A673 (cell line): ENCODE measurements at regions not wholly inside any gene's neighbourhood (a gene's known extent, or its start where the extent isn't known, plus 50 kb on each side); places are given as distances from the start of the nearest gene placed in this dataset.

Experiments used
- BruUV-seq: library from RNA; stranded (reverse); fragments of 400-500 nt; replicated peaks from 2 replicates; lab custom pipeline; 2021; lab: Mats Ljungman, UMichigan
- CTCF ChIA-PET: fragments of 300-600 bp; sonication (Branson Sonifier 250); formaldehyde crosslinking; loops from one replicate; lab custom pipeline; 2022; ENCODE audit warnings: antibody characterized with exemption; lab: Charles Lee
- POLR2A ChIA-PET: fragments of 300-600 bp; sonication (Branson Sonifier 250); formaldehyde crosslinking; loops from one replicate; lab custom pipeline; 2022; ENCODE audit warnings: antibody characterized with exemption; ENCODE audit not compliant: low non-redundant PET; lab: Charles Lee
- DNase-seq: peaks from one replicate; pipeline ENCODE4 v3.0.0-alpha.2; 2015; ENCODE audit warnings: low spot score
- H3K27ac ChIP-seq: fragments of 200-600 bp; sonication (generic); 2 replicates; pipeline ENCODE4 v1.5.1; 2016; ENCODE audit warnings: mixed run types, low read depth, mild to moderate bottlenecking, mixed read lengths, antibody characterized with exemption, low read length; ENCODE audit not compliant: poor library complexity, severe bottlenecking
- H3K27me3 ChIP-seq: fragments of 200-600 bp; sonication (generic); replicated peaks from 2 replicates; pipeline ENCODE4 v1.6.1; 2017; ENCODE audit warnings: mixed run types, low read depth, mild to moderate bottlenecking, mixed read lengths, antibody characterized with exemption, low read length; ENCODE audit not compliant: insufficient read depth, poor library complexity
- H3K36me3 ChIP-seq: fragments of 200-600 bp; sonication (generic); 2 replicates; pipeline ENCODE4 v1.6.1; 2016; ENCODE audit warnings: mixed run types, mild to moderate bottlenecking, mixed read lengths, antibody characterized with exemption, low read length; ENCODE audit not compliant: insufficient read depth, poor library complexity, severe bottlenecking
- H3K4me1 ChIP-seq: fragments of 200-600 bp; sonication (generic); 2 replicates; pipeline ENCODE4 v1.6.1; 2017; ENCODE audit warnings: mixed run types, mild to moderate bottlenecking, mixed read lengths, antibody characterized with exemption, low read length; ENCODE audit not compliant: insufficient read depth, poor library complexity, severe bottlenecking
- H3K4me3 ChIP-seq: fragments of 200-600 bp; sonication (generic); 2 replicates; pipeline ENCODE4 v1.5.1; 2016; ENCODE audit warnings: low read depth, mixed run types, mild to moderate bottlenecking, mixed read lengths, low read length; ENCODE audit not compliant: poor library complexity, severe bottlenecking
- H3K9me3 ChIP-seq: fragments of 200-600 bp; sonication (generic); 2 replicates; pipeline ENCODE4 v1.6.1; 2016; ENCODE audit warnings: mixed run types, low read depth, mild to moderate bottlenecking, mixed read lengths, antibody characterized with exemption, low read length; ENCODE audit not compliant: poor library complexity, severe bottlenecking
- CTCF ChIP-seq: fragments of 300-800, 200-600 bp; sonication (generic); conservative IDR thresholded peaks from 2 replicates; pipeline ENCODE4 v1.5.1; 2017; ENCODE audit warnings: low read depth, mild to moderate bottlenecking, antibody characterized with exemption, low read length, moderate library complexity, mixed read lengths
- EZH2 ChIP-seq: fragments of 200-600 bp; sonication (generic); IDR thresholded peaks from 2 replicates; pipeline ENCODE4 v1.6.1; 2017; ENCODE audit warnings: borderline replicate concordance, low read depth, mild to moderate bottlenecking, mixed read lengths, antibody characterized with exemption, low read length; ENCODE audit not compliant: poor library complexity, severe bottlenecking
- intact Hi-C: fragments of 100-400 bp; cut with micrococcal nuclease; formaldehyde crosslinking; loops from one replicate; pipeline ENCODE4 v1.10.0; 2022; ENCODE audit not compliant: unreplicated experiment

- no peaks in the 10 kb centered on the region for H3K4me1 ChIP-seq
- H3K27ac ChIP-seq = no peak overlapping the region
- TF ChIP-seq CTCF (no peak), EZH2 (no peak)
- ChIA-PET POLR2A (interaction anchor here (0.7 kb wide), 1 partner anchor 117 kb away, joined by 4 read pairs; no protein-coding TSS in a partner anchor), CTCF (no interaction called here)
- BruUV-seq = no TSS peak
- no peak for DNase-seq
- H3K27me3 ChIP-seq = no peaks in the 10 kb centered on the region
- intact Hi-C loops = no loop called here
- H3K9me3 ChIP-seq = no peaks in the 10 kb centered on the region
- no peaks in the 10 kb centered on the region for H3K36me3 ChIP-seq
- H3K4me3 ChIP-seq = no peak overlapping the region
Measured at GRCh38 chr12:89919241-89919906, 210.7 kb upstream of the ATP2B1 start.

- no peak for DNase-seq
- TF ChIP-seq EZH2 = no peak
- TF ChIP-seq CTCF = no peak
- no TSS peak for BruUV-seq
- no peaks in the 10 kb centered on the region for H3K4me1 ChIP-seq
- no peaks in the 10 kb centered on the region for H3K9me3 ChIP-seq
- no peak overlapping the region for H3K27ac ChIP-seq
- H3K36me3 ChIP-seq = no peaks in the 10 kb centered on the region
- ChIA-PET POLR2A (interaction anchor here (0.7 kb wide), 1 partner anchor 62 kb away, joined by 4 read pairs; no protein-coding TSS in a partner anchor), CTCF (no interaction called here)
- no peak overlapping the region for H3K4me3 ChIP-seq
- intact Hi-C loops = no loop called here
- H3K27me3 ChIP-seq = no peaks in the 10 kb centered on the region
Measured at GRCh38 chr12:89918172-89918846, 209.7 kb upstream of the ATP2B1 start.

- H3K27me3 ChIP-seq = no peaks in the 10 kb centered on the region
- no peak overlapping the region for H3K4me3 ChIP-seq
- H3K4me1 ChIP-seq = no peaks in the 10 kb centered on the region
- TF ChIP-seq EZH2 = no peak
- TF ChIP-seq CTCF = no peak
- no peak overlapping the region for H3K27ac ChIP-seq
- no peaks in the 10 kb centered on the region for H3K9me3 ChIP-seq
- intact Hi-C loops = no loop called here
- DNase-seq = no peak
- no TSS peak for BruUV-seq
- H3K36me3 ChIP-seq = no peaks in the 10 kb centered on the region
- CTCF ChIA-PET = no interaction called here
- POLR2A ChIA-PET = no interaction called here
Measured at GRCh38 chr12:89909753-89910152, 201.1 kb upstream of the ATP2B1 start.
